ENCODE measurements at regions not wholly inside any gene's neighbourhood (a gene's known extent, or its start where the extent isn't known, plus 50 kb on each side); places are given as distances from the start of the nearest gene placed in this dataset.

- CTCF ChIA-PET: no interaction called here
- Histone ChIP-seq H3K9me3 (ENCODE audit: insufficient read depth, low read depth) (no peaks in the 10 kb centered on the region), H3K9me2 (ENCODE audit: insufficient read depth) (no peaks in the 10 kb centered on the region; the same call in 1 of the 2 replicates), H3K4me2 (no peak overlapping the region), H3K79me2 (ENCODE audit: low read depth) (no peaks in the 10 kb centered on the region), H2AFZ (no peak overlapping the region), H3K4me1 (replicated peaks; ENCODE audit: insufficient read depth) (no peaks in the 10 kb centered on the region), H3K27me3 (ENCODE audit: insufficient read depth, low read depth) (no peaks in the 10 kb centered on the region), H3K4me3 (no peak overlapping the region), H3K36me3 (ENCODE audit: low read depth) (no peaks in the 10 kb centered on the region), H3F3A (ENCODE audit: insufficient read depth, low read depth) (no peaks in the 10 kb centered on the region), H3K27ac (no peak overlapping the region), H4K20me1 (ENCODE audit: insufficient read depth) (no peaks in the 10 kb centered on the region)
- DNase-seq: no peak
- no TSS peak for BruUV-seq (replicated peaks)
- POLR2A ChIA-PET (ENCODE audit: unreplicated experiment): no interaction called here
- intact Hi-C loops (cut with micrococcal nuclease; ENCODE audit: unreplicated experiment): no loop called here
- TF ChIP-seq, protein P1, sequence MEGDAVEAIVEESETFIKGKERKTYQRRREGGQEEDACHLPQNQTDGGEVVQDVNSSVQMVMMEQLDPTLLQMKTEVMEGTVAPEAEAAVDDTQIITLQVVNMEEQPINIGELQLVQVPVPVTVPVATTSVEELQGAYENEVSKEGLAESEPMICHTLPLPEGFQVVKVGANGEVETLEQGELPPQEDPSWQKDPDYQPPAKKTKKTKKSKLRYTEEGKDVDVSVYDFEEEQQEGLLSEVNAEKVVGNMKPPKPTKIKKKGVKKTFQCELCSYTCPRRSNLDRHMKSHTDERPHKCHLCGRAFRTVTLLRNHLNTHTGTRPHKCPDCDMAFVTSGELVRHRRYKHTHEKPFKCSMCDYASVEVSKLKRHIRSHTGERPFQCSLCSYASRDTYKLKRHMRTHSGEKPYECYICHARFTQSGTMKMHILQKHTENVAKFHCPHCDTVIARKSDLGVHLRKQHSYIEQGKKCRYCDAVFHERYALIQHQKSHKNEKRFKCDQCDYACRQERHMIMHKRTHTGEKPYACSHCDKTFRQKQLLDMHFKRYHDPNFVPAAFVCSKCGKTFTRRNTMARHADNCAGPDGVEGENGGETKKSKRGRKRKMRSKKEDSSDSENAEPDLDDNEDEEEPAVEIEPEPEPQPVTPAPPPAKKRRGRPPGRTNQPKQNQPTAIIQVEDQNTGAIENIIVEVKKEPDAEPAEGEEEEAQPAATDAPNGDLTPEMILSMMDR (conservative IDR thresholded peaks at IDR 0.05): no peak
- no peak for TF ChIP-seq EZH2 (IDR thresholded peaks at IDR 0.05; ENCODE audit: low read depth)
These were observed 478.7 kb downstream of the DMAC1 start for GRCh38 chr9:7320841-7321240.

DNA sequence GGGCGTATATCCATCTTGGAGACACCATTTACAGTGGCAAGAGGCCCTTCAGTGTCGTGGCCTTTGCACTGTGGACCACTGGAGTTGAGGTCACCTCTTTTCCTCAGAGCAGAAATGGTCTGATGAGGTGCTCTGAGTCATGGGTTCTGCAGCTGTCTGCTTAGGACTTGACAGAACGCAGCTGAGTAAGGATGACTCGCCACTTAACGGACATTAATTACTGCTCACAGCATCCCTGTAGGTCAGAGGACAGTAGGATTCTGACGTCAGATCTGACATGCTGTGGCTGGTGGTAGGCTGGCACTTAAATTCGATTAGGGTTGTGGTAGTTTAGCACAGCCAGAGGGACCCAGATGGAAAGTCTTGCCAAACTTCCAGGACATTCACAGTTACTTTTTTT, 479.4 kb downstream of the DMAC1 start:
- Histone ChIP-seq H3K9me3 (ENCODE audit: insufficient read depth, low read depth) (no peaks in the 10 kb centered on the region), H3K4me1 (replicated peaks; ENCODE audit: insufficient read depth) (no peaks in the 10 kb centered on the region), H3K36me3 (ENCODE audit: low read depth) (no peaks in the 10 kb centered on the region), H3K79me2 (ENCODE audit: low read depth) (no peaks in the 10 kb centered on the region), H3K4me3 (no peak overlapping the region), H3K27ac (no peak overlapping the region), H4K20me1 (ENCODE audit: insufficient read depth) (no peaks in the 10 kb centered on the region), H3K9me2 (ENCODE audit: insufficient read depth) (no peaks in the 10 kb centered on the region; the same call in 1 of the 2 replicates), H3K4me2 (no peak overlapping the region), H3F3A (ENCODE audit: insufficient read depth, low read depth) (no peaks in the 10 kb centered on the region), H2AFZ (no peak overlapping the region), H3K27me3 (ENCODE audit: insufficient read depth, low read depth) (no peaks in the 10 kb centered on the region)
- POLR2A ChIA-PET (ENCODE audit: unreplicated experiment): no interaction called here
- CTCF ChIA-PET: no interaction called here
- intact Hi-C loops (cut with micrococcal nuclease; ENCODE audit: unreplicated experiment): no loop called here
- TF ChIP-seq, protein P1 (conservative IDR thresholded peaks at IDR 0.05): no peak
- no peak for TF ChIP-seq EZH2 (IDR thresholded peaks at IDR 0.05; ENCODE audit: low read depth)
- no peak for DNase-seq
- BruUV-seq (replicated peaks): no TSS peak

GRCh38 chr9:7318920-7319319, 480.7 kb downstream of the DMAC1 start:
- Histone ChIP-seq H2AFZ (no peak overlapping the region), H3K4me3 (no peak overlapping the region), H3K27me3 (ENCODE audit: insufficient read depth, low read depth) (no peaks in the 10 kb centered on the region), H3K4me1 (replicated peaks; ENCODE audit: insufficient read depth) (no peaks in the 10 kb centered on the region), H3K27ac (no peak overlapping the region), H3K36me3 (ENCODE audit: low read depth) (no peaks in the 10 kb centered on the region), H3K4me2 (no peak overlapping the region), H3K9me2 (ENCODE audit: insufficient read depth) (no peaks in the 10 kb centered on the region; the same call in 1 of the 2 replicates), H3F3A (ENCODE audit: insufficient read depth, low read depth) (no peaks in the 10 kb centered on the region), H4K20me1 (ENCODE audit: insufficient read depth) (no peaks in the 10 kb centered on the region), H3K9me3 (ENCODE audit: insufficient read depth, low read depth) (no peaks in the 10 kb centered on the region), H3K79me2 (ENCODE audit: low read depth) (no peaks in the 10 kb centered on the region)
- intact Hi-C loops (cut with micrococcal nuclease; ENCODE audit: unreplicated experiment): no loop called here
- POLR2A ChIA-PET (ENCODE audit: unreplicated experiment): no interaction called here
- DNase-seq: no peak
- CTCF ChIA-PET: no interaction called here
- no peak for TF ChIP-seq EZH2 (IDR thresholded peaks at IDR 0.05; ENCODE audit: low read depth)
- TF ChIP-seq, protein P1 (conservative IDR thresholded peaks at IDR 0.05): no peak
- BruUV-seq (replicated peaks): no TSS peak
